ENCODE measurements at regions not wholly inside any gene's neighbourhood (a gene's known extent, or its start where the extent isn't known, plus 50 kb on each side); places are given as distances from the start of the nearest gene placed in this dataset.

DNA sequence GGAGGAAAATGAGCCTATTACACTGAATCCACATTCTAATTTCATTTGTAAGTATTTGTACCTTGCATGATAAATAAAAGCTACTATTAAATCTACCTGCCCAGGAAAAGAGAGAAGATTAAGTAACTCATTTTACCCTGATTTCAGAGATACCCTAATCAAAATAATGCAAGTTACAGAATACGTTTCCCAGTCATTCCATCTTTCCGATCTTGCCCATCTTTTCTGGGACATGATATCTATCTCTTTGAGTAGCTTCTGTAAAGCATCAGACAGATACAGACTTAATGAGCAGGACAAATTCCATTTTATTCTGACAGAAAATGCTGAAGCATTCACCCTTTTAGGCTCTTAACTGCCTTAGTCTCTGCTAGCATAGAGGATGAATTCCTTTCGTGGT lies 56.6 kb downstream of the SPRY2 start:
- DNase-seq: no peak

DNA sequence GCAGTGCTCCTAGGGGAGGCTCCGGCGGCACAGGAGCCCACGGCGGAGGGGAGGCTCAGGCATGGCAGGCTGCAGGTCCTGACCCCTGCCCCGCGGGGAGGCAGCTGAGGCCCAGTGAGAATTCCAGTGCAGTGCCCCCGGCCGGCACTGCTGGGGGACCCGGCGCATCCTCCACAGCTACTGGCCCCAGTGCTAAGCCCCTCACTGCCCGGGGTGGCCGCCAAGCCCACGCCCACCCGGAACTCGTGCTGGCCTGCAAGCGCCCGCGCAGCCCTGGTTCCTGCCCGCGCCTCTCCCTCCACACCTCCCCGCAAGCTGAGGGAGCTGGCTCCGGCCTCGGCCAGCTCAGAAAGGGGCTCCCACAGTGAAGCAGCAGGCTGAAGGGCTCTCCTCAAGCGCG lies 62.2 kb downstream of the SPRY2 start:
- no peak for DNase-seq

DNA sequence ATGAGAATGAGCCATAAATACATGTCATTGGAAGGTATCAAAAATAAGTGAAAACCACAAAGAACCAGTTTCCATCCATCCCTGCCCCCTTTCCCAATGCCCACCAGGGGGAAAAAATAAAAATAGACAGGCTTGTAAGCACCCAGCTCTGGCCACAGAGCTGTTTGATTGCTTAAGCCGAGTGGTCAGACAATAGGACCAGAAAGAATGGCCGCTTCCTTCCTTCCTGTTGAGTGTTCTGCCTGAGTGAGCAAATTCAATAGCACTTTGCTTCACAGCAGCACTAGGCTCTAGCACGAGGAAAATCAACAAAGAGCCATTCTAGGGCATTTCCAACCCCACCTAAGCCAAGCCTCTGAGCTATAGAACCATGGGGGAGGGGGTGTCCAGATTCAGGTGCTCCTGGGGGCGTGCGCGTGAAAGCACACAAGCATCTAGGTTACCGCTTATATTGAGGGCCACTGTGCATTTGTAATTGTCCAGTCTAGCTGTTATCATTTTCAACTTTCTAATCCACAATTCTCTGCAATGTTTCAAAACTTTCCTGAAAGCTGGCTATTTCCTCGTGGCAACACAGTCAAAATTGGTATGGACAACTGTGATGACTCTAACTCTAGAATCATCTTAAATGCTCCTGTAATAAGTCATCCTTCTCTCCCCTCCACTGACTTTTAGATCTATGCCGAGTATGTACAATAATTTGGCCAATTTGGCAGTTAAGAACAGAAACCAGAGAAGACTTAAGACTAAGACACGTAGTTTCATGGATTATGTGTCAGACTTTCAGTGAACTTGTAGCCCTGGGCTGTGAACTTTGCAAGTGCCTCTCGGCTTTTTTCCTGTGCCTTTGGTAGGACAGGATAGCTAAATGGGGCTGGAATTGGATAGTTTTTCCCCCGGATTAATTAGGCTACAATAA lies 64.3 kb downstream of the SPRY2 start:
- no peak for DNase-seq

DNA sequence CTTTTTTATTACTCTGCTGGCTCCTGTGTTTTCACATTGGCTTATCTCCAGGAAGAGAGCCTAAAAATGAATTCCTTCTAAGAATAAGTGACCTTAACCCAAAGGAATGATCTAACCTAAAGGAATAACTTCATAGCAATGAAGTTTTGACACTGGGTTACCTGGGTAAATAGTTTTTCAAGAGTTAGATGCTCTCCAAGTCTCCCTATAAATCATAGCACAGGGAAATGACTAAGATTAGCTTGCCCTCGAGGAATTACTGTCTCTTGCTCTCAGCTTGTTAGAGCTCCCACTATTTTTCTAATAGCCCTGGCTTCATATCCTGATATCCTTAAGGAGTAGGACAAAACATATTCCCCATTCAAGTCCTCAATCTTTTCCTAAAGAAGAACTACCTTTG lies 66.3 kb downstream of the SPRY2 start:
- no peak for DNase-seq

DNA sequence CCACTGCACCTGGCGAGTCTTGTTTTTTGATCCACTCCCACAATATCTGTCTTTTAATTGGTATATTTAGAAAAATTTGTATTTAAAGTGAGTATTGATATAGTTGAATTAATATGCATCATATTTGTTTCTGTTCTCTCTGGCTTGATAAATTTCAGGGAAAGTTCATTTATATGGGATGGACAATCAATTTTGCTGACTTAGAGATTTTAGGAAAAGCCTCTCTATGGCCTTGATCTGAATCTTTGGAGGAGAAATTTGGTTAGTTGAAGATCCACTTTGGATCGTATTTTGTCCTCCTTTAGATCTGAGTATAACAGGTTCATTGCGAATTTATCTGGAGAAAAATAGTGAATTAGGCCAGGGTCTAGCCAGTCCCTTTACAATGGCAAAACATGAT lies 67.2 kb downstream of the SPRY2 start:
- DNase-seq: no peak

DNA sequence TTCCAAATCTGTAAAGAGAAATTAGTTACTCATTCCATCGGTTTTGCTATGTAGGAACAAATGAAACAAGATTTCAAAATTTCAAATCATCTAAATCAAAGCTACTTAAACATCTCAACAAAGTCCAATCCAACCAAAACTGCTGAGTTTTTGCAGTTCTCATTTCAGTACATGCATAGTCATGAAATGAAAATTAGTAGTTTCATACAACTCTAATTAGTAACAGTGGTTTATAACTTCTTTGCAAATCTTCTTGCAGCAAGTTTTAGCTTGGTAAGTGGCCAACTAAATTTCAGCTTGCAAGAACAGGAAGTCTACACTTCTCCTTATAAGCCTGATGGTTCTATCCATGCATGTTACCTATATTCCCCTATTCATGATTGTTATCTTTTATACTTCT lies 75.6 kb downstream of the SPRY2 start:
- no peak for DNase-seq

DNA sequence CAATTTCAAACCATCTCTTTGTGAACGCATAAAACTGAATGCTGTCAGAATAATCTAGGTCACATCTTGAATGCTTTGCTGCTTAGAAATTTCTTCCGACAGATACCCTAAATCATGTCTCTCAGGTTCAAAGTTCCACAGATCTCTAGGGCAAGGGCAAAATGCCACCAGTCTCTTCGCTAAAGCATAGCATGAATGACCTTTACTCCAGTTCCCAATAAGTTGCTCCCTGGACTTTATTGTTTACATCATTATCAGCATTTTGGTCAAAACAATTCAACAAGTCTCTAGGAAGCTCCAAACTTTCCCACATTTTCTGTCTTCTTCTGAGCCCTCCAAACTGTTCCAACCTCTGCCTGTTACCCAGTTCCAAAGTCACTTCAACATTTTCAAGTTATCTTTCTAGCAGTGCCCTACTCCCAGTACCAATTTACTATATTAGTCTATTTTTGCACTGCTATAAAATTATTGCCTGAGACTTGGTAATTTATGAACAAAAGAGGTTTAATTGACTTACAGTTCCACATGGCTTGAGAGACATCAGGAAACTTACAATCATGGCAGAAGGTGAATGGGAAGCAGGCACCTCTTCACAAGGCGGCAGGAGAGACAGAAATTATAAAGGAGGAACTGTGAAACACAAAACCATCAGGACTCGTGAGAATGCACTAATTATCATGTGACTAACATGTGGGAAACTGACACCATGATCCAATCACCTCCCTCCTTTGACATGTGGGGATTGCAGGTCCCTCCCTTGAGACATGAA lies 77.0 kb downstream of the SPRY2 start:
- no peak for DNase-seq

DNA sequence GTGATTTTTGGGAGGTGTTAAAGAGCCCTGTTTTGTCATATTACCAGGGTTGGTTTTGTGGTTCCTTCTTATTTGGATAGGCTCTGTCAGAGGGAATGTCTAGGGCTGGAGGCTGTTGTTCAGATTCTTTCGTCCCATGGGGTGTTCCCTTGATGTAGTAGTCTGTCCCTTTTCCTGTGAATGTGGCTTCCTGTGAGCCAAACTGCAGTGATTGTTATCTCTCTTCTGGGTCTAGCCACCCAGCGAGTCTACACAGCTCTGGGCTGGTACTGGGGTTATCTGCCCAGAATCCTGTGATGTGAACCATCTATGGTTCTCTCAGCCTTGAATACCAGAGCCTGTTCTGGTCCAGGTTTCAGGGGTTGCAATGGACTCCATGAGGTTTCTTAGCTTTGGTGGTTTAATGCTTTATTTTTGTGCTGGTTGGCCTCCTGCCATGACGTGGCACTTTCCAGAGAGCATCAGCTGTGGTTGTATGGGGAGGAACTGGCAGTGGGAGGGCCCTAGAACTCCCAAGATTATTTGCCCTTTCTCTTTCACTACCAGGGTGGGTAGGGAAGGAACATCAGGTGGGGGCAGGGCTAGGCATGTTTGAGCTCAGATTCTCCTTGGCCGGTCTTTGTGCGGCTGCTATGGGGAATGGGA lies 78.8 kb downstream of the SPRY2 start:
- no peak for DNase-seq

DNA sequence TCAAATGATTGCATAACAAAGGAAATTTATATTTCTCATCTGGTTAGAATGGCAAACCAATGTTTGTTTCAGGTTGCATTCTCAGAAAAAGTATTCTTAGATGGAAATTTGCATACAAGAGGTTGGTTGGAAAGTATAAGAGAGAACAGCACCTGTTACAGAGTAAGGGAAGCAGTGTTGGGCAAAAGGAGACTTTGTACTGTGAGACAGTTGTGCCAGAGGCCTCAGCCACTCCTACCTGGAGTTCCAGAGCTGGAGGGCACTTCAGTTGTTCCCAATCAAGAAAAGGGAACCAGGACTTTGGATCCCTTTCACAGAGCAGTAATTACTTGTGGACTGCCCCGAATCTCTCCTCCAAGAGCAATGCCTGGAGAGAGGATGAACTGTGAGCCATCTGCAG lies 81.8 kb downstream of the SPRY2 start:
- DNase-seq: no peak

DNA sequence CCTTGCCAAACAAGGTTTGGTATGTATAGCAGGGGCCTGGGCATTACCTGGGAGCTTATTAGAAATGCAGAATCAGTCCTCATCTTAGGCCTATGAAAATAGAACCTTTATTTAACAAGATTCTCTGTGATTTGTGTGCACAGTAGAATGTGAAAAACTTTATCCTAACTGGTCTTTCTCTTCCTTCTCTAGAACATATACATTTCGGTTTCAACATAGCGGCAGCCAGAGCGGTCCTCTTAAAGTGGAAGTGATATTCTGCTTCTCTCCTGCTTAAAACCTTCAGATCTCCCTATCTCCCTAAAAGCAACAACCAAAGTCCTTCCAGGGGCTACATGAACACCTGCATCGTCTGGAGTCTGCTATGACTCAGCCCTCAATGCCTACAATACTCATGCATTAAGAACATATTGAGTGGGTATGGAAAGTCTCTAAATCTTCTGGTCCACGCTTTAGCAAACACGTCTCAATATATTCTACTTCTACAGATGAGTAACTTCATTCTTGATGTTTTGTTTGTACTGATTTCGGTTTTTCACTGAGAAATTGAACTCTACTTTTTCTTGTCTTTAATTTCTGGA lies 84.5 kb downstream of the SPRY2 start:
- DNase-seq: no peak

DNA sequence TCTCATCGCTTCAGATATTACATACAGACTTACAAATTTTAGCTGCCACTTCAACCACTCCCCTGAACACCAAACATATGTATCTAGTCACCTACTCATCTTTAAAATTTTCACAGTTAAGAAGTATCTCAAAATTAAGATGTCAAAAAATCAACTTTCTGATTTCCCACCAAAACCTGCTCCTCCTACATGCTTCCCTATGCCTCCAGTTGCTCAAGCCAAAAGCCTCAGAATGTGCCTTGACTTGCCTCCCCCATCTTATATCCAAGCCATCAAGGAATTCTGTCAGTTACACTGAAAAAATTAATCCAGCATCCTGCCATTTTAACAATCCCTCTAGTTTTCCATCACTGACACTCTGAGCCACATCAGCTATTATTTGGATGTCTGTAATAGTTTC lies 85.0 kb downstream of the SPRY2 start:
- no peak for DNase-seq

DNA sequence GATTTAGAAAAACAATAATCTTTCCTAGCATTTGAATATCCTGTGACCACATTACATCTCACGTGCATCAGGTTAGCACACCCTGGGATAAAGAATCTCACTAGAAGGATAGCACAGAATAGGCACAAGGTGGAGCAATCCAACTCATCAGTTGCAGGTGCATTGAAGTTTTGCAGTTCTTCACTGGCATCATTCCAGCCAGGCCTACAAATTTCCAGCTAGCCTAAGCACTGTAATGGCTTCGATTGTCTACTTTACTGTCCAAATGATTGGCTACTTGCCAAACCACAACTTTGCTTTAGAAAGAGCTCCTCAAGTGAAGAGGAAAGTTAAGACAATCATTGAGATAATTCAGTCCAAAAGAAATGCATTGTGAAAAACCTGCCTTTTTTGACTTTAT lies 89.5 kb downstream of the SPRY2 start:
- DNase-seq: no peak

DNA sequence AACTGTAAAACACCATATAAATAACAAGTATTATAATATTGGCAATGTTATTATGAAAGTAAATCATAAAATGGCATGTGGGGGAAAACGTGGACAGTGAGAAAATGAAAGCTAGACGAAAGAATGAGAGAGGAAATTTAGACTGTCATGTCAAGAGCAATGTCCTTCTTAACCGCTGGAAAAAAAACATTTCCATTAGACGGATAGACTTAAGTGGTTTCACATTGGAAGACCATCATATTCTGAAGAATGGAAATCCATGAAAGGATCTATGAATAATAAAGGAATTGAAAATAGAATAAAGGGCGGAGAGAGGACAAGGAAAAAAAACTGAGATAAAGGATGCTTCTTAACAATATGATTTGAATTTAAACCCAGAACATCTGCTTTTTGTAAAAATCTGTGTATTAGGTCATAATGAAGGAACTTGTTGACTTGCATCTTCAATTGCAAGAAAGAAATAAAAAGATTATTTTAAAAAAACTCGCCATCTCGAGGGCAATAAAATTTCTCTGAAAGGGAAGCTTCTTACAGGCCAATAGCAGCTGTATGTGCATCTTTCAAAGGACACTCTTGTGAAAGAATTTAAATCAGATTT lies 90.6 kb downstream of the SPRY2 start:
- DNase-seq: no peak

DNA sequence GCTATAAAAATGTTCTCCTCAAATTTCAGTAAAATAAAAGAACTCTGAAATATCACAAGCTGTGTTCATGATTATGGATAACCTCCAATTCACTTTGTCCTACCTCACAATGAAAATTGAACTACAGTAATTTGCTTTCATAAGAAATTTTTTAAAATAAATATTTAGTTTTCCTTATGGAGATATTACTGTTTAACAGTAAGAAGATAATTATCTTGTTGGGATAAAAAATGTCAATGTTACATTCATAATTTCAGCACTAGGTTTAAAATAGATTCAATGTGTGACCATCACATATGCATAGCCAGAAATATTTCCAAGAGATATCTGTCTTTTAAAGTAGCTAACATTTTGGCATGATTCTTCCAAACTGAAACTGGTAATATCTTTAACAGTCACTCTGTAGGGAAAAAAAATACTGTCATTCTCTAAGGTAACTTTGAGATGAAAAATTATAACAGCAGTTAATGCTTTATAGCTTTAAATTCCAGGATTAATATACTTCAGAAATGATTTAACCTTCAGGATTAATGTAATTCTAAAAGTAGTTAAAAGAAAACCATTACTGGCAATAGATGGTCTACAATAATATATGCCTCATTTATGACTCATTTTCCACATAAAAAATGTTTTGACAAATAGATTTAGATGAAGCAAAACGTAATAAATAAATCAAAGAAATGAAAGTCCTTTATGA lies 91.3 kb downstream of the SPRY2 start:
- DNase-seq: no peak

DNA sequence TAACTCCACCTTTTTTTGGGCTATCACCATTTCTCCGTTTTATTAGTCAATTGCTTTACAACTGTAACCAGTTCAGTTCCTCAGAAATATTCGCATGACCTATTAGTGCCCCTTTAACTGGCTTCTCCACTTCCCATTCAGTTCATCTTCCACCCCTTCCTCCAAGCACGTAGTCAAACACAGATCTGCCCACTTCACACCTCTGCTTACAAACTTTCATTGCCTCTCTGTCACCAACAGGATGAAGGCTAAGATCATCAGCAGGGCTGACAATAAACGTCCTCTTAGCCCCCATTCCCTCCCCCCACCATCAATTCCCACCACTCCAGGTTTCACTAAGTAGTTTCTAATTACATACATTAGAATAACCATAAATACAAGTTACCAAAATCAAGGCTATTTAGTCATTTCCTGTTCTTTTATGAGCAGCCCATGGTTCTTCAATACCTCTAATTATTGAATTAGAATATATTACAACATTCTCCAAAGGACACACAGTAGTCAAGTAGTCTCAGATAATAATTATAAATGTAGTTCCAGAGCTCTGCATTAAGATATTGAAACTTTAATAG lies 95.7 kb downstream of the SPRY2 start:
- no peak for DNase-seq

DNA sequence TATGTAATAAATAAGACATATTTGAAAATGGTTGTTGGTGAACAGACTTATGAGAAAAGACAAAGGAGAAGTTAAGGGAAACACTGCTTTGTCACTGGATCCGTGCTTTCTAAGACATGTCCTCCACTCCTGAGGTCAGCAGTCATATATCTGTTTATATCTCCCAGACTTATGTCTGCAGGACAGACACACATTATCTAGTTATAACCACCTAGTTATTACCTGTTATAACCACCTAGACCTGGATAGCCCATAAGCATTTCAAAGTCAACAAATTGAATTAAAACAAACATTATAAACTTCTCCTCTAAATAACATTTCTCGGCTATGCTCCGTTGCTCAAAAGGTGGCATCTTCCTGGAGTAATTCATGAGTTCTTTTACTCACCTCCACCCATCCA lies 96.4 kb downstream of the SPRY2 start:
- DNase-seq: no peak

DNA sequence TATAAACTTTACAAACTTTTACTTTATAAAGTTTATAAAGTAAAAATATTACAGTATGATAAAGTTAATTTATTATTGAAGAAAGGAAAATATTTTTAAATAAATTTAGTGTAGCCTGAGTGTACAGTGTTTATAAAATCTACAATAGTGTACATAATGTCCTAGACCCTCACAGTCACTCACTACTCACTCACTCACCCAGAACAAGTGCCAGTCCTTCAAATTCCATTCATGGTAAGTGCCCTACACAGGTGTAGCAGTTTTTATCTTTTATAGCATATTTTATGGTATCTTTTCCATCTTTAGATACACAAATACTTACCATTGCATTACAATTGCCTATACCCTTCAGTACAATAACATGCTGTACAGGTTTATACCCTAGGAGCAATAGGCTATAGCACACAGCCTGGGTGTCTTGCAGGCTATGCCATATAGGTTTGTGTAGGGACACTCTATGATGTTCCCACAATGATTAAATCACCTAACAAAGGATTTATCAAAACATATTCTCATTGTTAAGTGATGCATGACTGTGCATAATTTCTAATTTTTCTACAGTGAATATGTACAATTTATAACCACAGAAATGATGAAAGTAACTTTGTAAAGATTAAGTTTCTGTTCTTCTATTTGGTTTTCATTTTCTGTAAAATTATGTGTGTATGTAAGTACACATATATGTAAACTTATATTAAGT lies 98.0 kb downstream of the SPRY2 start:
- no peak for DNase-seq

DNA sequence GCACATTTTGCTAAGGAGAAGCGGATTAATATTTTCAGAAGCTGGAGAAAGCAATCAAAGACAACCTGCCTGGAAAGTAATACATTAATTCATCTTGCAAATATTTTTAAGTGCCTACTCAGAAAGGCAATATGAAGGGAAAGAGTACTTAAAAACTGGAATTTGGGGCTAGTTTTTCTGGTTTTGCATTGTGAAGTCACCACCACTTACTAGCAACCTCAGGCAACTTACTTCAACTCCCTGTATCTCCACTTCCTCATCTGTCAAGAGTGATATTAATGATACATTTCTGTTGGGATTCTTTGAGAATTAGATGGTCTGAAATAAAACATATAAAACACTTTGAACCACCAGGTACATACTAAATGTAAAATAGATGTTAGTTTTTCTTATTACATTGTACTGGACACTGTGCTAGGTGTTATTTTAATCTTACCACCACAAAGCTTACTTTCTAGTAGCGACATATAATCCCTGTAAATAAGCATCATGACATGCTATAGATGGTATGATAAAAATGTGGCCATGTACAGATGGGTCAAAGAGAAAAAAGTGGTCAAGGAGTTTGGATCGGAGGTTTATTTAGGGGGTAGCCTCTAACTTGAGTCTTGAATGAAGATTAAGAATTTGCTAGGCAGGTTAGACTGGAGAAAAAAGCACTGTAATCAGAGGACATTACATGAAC lies 101.2 kb downstream of the SPRY2 start:
- DNase-seq: no peak

DNA sequence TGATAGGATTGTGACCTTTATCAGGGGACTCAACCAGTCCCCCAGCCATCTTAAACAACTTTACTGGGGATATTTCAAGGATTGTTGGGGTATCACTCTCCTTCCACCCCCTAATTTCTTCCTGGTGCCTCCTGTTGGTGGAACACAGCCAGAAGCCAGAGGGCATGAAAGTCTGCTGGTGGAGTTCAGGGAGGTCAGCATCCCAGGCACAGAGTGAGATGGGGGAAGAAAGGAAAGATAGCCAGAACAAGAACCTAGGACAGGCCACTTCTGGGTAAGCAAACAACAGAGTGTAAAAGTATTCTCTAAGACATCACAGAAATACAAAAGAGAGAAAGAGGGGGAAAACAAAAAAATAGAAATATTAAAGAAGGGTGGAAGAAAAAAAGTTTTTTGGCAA lies 101.8 kb downstream of the SPRY2 start:
- DNase-seq: no peak

DNA sequence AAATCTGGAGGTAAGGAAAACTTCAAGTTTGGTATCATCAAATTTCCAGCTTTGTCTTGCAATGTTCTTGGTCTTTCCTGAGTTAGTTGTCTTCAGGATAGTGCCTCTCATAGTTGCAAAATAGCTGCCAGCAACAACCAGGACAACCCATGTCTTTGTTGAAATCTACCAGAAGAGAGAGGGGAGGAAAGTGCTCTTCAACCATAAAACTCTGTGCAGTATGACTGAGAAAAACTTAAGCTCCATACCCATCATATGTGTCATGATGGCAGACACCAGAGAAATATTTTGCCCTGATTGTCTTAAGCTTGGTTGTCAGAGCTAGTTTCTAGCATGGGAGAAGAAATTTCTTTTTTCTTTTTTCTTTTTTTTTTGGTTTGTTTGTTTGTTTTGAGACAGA lies 103.3 kb downstream of the SPRY2 start:
- no peak for DNase-seq

DNA sequence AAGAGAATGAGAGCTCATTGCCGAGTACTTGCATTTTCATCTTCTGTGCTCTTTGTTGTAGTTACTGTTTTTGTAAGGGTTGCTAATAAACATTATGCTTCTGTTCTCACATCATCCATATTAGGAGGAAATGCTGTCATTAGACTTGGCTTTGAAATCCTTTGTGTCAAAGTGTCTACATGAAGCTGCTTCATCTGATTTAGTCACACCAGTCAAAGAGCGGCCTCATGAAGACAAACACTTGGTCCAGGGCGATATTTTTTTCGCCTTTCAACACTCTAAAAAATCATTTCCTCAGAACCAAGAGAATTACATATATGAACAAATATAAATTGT lies 105.0 kb downstream of the SPRY2 start:
- DNase-seq: no peak
